ENCODE measurements at regions not wholly inside any gene's neighbourhood (a gene's known extent, or its start where the extent isn't known, plus 50 kb on each side); places are given as distances from the start of the nearest gene placed in this dataset.

DNA sequence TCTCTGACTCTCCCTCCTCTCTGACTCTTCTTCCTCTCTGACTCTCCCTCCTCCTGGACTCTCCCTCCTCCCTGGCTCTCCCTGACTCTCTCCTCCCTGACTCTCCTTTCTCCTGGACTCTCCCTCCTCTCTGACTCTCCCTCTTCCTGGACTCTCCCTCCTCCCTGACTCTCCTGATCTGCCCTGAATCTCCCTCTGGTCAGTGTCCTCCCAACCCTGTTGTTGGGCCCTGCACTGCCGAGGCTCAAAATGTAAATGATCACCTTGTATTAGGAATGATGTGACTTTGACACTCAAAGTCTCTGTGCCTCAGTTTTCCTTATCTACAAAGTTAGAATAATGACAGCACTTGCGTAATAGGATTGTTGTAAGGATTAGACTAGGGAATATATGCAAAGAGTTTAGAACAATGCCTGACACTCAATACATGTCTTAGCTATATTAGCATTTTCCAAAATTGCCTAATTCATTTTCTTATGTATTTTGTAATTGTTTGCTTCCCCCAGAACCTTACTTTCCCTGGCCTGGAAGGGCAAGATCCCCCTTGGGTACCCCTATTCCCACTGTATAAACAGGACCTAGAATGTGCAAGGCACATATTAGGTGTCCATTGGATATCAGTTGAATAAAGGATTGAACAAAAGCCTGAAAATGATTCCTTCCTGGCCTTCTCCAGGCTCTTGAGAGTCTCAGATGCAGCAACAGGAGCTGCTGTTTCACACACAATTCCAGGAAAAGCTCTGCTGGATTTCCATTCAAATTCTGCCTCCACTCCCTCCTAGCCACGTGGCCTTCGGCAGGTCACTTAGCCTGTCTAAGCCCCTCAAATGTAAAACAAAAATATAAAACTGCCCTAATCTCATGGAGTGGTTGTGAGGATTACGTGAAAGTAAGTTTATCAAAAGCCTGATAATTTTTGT, 170.1 kb downstream of the INHBB start:
- intact Hi-C loops (cut with DNase I; ENCODE audit: low total_unique reads), result no loop called here
- Histone ChIP-seq H3K27ac (no peak overlapping the region), H3K36me3 (no peaks in the 10 kb centered on the region), H3K27me3 (no peaks in the 10 kb centered on the region), H3K4me1 (peaks cover 0 to 15% (median 4%) of the 10 kb centered on the region in 4 donors), H3K9me3 (no peaks in the 10 kb centered on the region), H3K4me3 (no peak overlapping the region)
- TF ChIP-seq CTCF (IDR thresholded peaks at IDR 0.05), result no peak
- DNase-seq, result no peak

DNA sequence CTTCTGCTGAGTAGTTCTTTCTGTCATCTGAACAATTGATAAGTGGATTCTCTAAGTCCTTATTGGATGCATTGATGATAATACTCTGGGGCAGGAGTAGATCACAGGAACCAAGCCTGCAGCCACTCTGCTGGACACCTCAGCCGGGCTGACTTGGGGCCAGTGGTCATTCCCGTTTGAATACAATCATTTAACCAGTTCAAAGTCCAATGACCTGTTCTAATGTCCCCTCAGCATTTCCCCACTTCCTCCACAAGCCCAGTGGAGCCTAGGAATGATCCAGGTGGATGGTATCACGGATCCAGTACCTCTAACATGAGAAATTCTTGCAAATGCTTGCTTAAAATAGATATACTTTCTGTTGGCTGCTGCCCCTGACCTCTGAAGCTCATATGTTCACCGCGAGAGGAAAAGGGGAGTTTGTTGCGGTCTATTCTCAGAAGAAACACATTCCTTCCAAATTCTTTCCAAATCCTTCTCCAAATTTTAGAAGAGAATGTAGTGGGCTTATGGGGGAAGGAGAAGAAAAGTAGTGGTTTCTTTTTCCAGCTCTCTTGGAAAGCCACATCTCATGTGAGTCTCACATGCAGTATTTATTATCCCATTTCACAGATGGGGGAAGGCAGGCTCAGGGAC, 170.9 kb downstream of the INHBB start:
- intact Hi-C loops (cut with DNase I; ENCODE audit: low total_unique reads), result no loop called here
- no peak for TF ChIP-seq CTCF (IDR thresholded peaks at IDR 0.05)
- Histone ChIP-seq H3K9me3 (no peaks in the 10 kb centered on the region), H3K27me3 (peaks cover 0 to 4% of the 10 kb centered on the region in 2 donors), H3K27ac (peak overlapping the region in 1 of 2 donors; percentile 5), H3K36me3 (no peaks in the 10 kb centered on the region), H3K4me3 (no peak overlapping the region), H3K4me1 (peaks cover 0 to 15% (median 4%) of the 10 kb centered on the region in 4 donors)
- no peak for DNase-seq

DNA sequence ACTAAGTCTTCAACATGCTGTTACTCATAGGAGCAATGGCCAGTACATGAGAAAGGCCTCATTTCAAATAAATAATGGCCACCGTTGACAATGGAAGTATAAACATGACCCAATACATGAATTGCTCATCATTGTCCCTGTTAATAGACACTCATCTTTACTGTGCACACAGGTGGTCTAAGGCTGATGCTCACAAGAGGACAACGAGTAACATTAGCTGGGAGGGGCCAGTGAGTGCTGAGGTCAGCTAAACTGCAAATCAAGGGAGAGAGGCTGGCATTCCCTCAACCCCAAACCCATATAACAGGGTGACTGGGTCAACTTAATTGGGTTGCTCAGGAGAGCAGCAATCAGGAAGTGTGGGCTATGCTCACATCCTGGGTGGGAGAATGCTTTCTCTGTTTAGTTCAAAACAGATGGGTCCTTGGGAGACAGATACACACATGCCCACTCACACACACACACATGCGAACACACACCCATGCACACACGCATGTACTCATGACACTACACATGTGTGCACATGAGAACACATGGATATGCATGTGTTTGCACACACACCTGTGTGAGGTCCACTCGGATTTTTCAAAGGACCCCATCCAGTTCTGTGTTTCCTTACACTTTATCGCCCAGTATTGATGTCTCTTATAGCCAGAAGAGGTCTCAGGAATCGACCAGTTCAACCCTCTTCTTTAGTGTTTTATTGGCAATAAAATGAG, 172.0 kb downstream of the INHBB start:
- no peak overlapping the region for H3K27ac ChIP-seq
- H3K9me3 ChIP-seq, result no peaks in the 10 kb centered on the region
- no peaks in the 10 kb centered on the region for H3K36me3 ChIP-seq
- peaks cover 0 to 15% of the 10 kb centered on the region in 2 donors for H3K27me3 ChIP-seq
- H3K4me1 ChIP-seq, result peaks cover 0 to 15% (median 4%) of the 10 kb centered on the region in 4 donors
- no peak for TF ChIP-seq CTCF (IDR thresholded peaks at IDR 0.05)
- intact Hi-C loops (cut with DNase I; ENCODE audit: low total_unique reads), result no loop called here
- no peak for DNase-seq
- no peak overlapping the region for H3K4me3 ChIP-seq

GRCh38 chr2:120518819-120519218, 172.9 kb downstream of the INHBB start:
- H3K9me3 ChIP-seq, result no peaks in the 10 kb centered on the region
- no peak for DNase-seq

More at GRCh38 chr2:120518819-120519218, 172.9 kb downstream of the INHBB start:
- H3K4me3 ChIP-seq, result no peak overlapping the region
- intact Hi-C loops (cut with DNase I; ENCODE audit: low total_unique reads), result no loop called here
- H3K27me3 ChIP-seq, result peaks cover 0 to 20% of the 10 kb centered on the region in 2 donors
- no peaks in the 10 kb centered on the region for H3K36me3 ChIP-seq
- TF ChIP-seq CTCF (IDR thresholded peaks at IDR 0.05), result no peak
- H3K4me1 ChIP-seq, result peaks cover 0 to 15% (median 4%) of the 10 kb centered on the region in 4 donors
- no peak overlapping the region for H3K27ac ChIP-seq

All from tibial artery (tissue), 4 donors.